NT2/D1 (cell line): ENCODE measurements at regions not wholly inside any gene's neighbourhood (a gene's known extent, or its start where the extent isn't known, plus 50 kb on each side); places are given as distances from the start of the nearest gene placed in this dataset.

Experiments
- DNase-seq: peaks from one replicate; pipeline ENCODE4 v3.0.0-alpha.2; 2011; ENCODE audit warnings: low read depth, low spot score
- H3K27me3 ChIP-seq: 2 replicates; pipeline ENCODE4 v1.6.0; 2011; ENCODE audit warnings: mild to moderate bottlenecking; ENCODE audit not compliant: insufficient read length, insufficient read depth
- H3K36me3 ChIP-seq: 2 replicates; pipeline ENCODE4 v1.6.1; 2011; ENCODE audit warnings: mild to moderate bottlenecking, low read length, mixed read lengths; ENCODE audit not compliant: insufficient read depth, insufficient read length
- H3K4me1 ChIP-seq: 2 replicates; pipeline ENCODE4 v1.5.1; 2011; ENCODE audit not compliant: insufficient read depth, insufficient read length
- H3K4me3 ChIP-seq: 2 replicates; pipeline ENCODE4 v1.5.1; 2011; ENCODE audit warnings: low read depth; ENCODE audit not compliant: insufficient read length
- H3K9ac ChIP-seq: 2 replicates; pipeline ENCODE4 v1.6.0; 2011; ENCODE audit warnings: low read depth; ENCODE audit not compliant: insufficient read length
- H3K9me3 ChIP-seq: 2 replicates; pipeline ENCODE4 v1.5.1; 2011; ENCODE audit warnings: mild to moderate bottlenecking, low read length; ENCODE audit not compliant: insufficient read depth
- SUZ12 ChIP-seq: IDR thresholded peaks from 2 replicates; pipeline ENCODE4 v1.6.1; 2011; ENCODE audit not compliant: insufficient read length, insufficient read depth; ENCODE audit errors: extremely low read depth
- YY1 ChIP-seq: IDR thresholded peaks from 2 replicates; pipeline ENCODE4 v1.6.1; 2011; ENCODE audit not compliant: insufficient read length, insufficient read depth
- ZNF274 ChIP-seq: IDR thresholded peaks from 2 replicates; pipeline ENCODE4 v1.6.1; 2011; ENCODE audit warnings: mild to moderate bottlenecking, low read depth, low read length

DNA sequence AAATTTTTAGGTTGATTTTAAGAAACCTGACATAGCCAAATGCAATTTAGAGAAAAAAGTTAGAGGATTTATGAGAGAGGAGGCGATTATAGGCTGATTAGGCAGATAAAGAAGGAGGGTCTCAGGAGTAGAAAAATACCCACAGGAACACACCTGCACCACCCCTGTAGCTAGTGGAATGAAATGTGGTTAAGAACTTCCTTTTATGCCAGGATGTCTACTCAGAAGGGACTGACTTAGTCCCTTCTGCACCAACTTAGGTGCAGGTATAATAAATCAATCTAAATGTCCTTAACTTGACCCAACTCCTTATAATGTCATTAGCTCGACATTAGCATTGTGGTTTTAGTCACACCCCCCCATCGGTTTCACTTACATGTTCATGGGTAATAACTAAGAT is 1274.5 kb upstream of the TMEFF2 start:
- TF ChIP-seq YY1, result no peak
- TF ChIP-seq ZNF274, result no peak
- no peak for TF ChIP-seq SUZ12
- Histone ChIP-seq H3K9me3 (peaks cover 6% of the 10 kb centered on the region; the same call in 1 of the 2 replicates), H3K27me3 (no peaks in the 10 kb centered on the region), H3K9ac (no peak overlapping the region), H3K4me3 (no peak overlapping the region), H3K4me1 (no peaks in the 10 kb centered on the region), H3K36me3 (no peaks in the 10 kb centered on the region)
- no peak for DNase-seq

DNA sequence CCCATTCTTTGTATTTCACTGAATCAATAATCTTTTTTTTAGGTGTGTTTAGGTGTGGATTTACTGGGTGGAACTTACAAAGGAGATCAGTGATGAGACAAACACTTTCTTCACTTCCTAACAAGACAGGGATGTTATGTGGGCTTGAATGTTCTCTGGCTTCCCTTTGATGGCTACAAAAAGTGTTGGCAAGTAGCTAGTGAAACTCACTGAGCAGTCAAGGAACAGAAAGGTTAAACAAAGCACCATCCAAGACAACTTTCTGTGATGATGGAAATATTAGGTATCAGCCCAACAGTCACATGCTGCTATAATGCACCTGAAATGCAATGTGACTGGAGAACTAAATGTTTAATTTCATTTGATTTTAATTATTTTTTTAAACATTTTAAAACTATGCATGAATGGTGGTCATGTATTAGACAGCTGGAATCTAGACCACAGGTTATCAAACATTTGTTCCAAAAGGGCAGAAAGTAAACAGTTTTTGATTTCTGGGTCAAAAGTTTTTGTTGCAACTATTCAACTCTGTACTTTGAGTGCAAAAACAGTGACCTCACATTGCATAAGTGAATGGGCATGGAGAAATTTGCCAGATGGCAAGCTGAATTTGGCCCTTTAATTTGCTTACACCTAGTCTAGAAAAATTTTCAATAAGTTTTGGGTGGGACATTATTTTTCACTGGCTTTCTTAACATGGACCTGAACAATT is 1272.7 kb upstream of the TMEFF2 start:
- H3K4me3 ChIP-seq, result no peak overlapping the region
- H3K4me1 ChIP-seq, result no peaks in the 10 kb centered on the region
- no peak for TF ChIP-seq YY1
- no peak for TF ChIP-seq ZNF274
- TF ChIP-seq SUZ12, result no peak
- H3K9me3 ChIP-seq, result peaks cover 6% of the 10 kb centered on the region; the same call in 1 of the 2 replicates
- H3K36me3 ChIP-seq, result no peaks in the 10 kb centered on the region
- no peak overlapping the region for H3K9ac ChIP-seq
- DNase-seq, result no peak
- no peaks in the 10 kb centered on the region for H3K27me3 ChIP-seq

DNA sequence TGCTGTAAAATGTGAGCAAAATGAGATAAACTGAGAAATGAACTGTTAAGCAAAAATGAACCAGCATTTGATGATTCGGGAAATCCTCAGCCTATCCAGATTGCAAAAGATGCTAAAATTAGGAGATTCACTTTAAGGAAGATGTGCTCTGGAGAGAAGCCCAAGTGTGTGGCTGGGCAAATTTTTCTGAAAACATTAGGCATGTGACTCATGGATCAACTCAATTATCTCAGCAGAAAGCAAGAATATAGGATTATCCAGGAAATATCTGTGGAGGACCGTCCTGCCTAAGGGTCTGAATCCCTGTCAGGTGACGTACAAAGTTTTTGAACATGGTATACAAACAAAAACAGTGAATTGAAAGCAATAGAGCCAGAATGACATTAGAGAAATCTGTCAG is 1268.3 kb upstream of the TMEFF2 start:
- no peaks in the 10 kb centered on the region for H3K36me3 ChIP-seq
- no peaks in the 10 kb centered on the region for H3K27me3 ChIP-seq
- H3K4me1 ChIP-seq, result no peaks in the 10 kb centered on the region
- no peak overlapping the region for H3K9ac ChIP-seq
- no peak overlapping the region for H3K4me3 ChIP-seq
- no peaks in the 10 kb centered on the region for H3K9me3 ChIP-seq
- DNase-seq, result no peak
- no peak for TF ChIP-seq SUZ12
- TF ChIP-seq YY1, result no peak
- TF ChIP-seq ZNF274, result no peak

DNA sequence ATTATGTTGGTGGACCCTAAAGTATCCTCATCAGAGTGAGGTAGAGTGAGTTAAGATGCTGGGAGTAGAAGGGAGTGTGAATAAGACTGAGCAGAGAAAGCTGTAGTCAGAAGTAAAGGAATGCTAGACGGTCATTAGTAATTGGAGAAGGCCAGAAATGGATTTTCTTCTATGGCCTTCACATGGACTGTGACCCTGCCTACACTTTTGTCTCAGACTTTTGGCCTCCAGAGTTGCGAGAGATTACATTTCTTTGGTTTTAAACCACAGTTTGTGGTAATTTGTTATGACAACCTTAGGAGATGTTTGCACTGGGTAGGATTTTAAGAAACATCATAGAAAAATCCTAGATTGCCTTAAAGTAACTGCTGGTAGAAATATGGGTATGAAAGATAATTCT is 1267.7 kb upstream of the TMEFF2 start:
- DNase-seq, result no peak
- no peaks in the 10 kb centered on the region for H3K9me3 ChIP-seq
- no peak overlapping the region for H3K4me3 ChIP-seq
- no peaks in the 10 kb centered on the region for H3K27me3 ChIP-seq
- H3K36me3 ChIP-seq, result no peaks in the 10 kb centered on the region
- no peak for TF ChIP-seq SUZ12
- no peak for TF ChIP-seq ZNF274
- TF ChIP-seq YY1, result no peak
- H3K9ac ChIP-seq, result no peak overlapping the region
- no peaks in the 10 kb centered on the region for H3K4me1 ChIP-seq

- no peak overlapping the region for H3K9ac ChIP-seq
- H3K4me3 ChIP-seq, result no peak overlapping the region
- no peaks in the 10 kb centered on the region for H3K27me3 ChIP-seq
- TF ChIP-seq SUZ12 (no peak), ZNF274 (no peak), YY1 (no peak)
- no peaks in the 10 kb centered on the region for H3K36me3 ChIP-seq
- H3K9me3 ChIP-seq, result 0 out of 2 replicates have a peak, but pooled peaks cover 2% of the 10 kb centered on the region
- no peaks in the 10 kb centered on the region for H3K4me1 ChIP-seq
- no peak for DNase-seq
These were observed 1266.8 kb upstream of the TMEFF2 start for GRCh38 chr2:193461431-193461934.

DNA sequence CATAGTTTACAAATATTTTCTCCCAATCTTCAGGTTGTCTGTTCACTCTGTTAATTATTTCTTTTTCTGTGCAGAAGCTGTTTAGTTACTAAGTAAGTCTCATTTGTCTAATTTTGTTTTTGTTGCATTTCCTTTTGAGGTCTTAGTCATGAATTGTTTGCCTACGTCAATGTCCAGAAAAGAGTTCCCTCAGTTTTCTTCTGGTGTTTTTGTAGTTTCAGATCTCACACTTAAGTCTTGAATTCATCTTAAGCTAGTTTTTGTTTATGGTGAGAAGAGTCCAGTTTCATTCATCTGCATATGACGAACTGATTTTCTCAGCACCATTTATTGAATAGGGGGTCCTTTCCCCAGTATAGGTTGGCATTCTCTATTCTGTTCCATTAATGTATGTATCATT is 1252.2 kb upstream of the TMEFF2 start:
- DNase-seq, result no peak
- Histone ChIP-seq H3K9ac (no peak overlapping the region), H3K4me1 (no peaks in the 10 kb centered on the region), H3K4me3 (no peak overlapping the region), H3K9me3 (no peaks in the 10 kb centered on the region), H3K36me3 (no peaks in the 10 kb centered on the region), H3K27me3 (no peaks in the 10 kb centered on the region)
- TF ChIP-seq ZNF274 (no peak), SUZ12 (no peak)

GRCh38 chr2:193442293-193442692 is 1247.6 kb upstream of the TMEFF2 start:
- H3K27me3 ChIP-seq, result no peaks in the 10 kb centered on the region
- H3K4me3 ChIP-seq, result no peak overlapping the region
- no peak for DNase-seq
- TF ChIP-seq SUZ12 (no peak), ZNF274 (no peak), YY1 (no peak)
- H3K36me3 ChIP-seq, result no peaks in the 10 kb centered on the region
- H3K9ac ChIP-seq, result no peak overlapping the region
- no peaks in the 10 kb centered on the region for H3K4me1 ChIP-seq
- no peaks in the 10 kb centered on the region for H3K9me3 ChIP-seq
